ENCODE measurements at regions not wholly inside any gene's neighbourhood (a gene's known extent, or its start where the extent isn't known, plus 50 kb on each side); places are given as distances from the start of the nearest gene placed in this dataset.

DNA sequence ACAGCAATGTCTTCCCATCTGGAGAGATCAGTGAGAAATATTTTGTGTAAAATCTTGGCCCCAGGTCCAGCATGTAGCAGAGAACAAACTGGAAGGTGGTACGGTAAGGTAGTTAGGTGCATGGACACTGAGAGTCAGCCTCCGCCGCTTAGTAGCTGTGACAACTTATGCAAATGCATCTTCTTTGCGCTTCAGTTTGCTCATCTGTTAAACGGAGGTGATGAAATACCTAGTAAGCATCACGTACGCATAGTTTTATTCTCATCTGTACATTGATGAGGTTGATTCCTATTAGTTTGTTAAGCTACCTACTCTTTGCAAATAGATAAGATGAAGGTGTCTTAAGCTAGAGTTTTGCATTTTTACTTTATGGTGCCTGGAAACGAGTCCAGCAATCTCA lies 80.0 kb upstream of the MSX1 start:
- CTCF ChIA-PET: no interaction called here

DNA sequence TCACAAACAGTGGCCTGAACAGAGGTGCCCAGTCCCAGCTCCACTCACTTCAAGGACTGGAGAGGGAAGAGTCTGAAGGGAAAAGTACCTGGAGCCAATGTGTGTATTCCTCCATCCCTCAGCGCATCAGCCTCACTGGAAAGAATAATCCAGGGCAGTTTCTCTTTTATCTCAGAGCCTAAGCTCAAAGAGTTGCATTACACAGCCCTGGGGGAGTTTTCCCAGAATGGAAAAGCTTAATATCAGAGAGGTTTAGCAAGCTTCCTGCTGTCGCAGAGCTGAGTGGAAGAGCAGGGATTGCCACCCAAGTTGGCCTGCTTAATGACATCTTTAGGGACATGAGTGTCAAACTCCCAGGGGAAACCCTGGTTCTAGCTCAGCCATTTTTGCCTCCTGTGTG lies 80.4 kb upstream of the MSX1 start:
- no peaks in the 10 kb centered on the region for H3K27me3 ChIP-seq (ENCODE audit: insufficient read depth, low read depth)
- H4K20me1 ChIP-seq (ENCODE audit: insufficient read depth): no peaks in the 10 kb centered on the region

More for the DNA sequence above, 80.0 kb upstream of the MSX1 start:
- H3K9me2 ChIP-seq (ENCODE audit: insufficient read depth): no peaks in the 10 kb centered on the region
- H4K20me1 ChIP-seq (ENCODE audit: insufficient read depth): no peaks in the 10 kb centered on the region
- TF ChIP-seq EZH2 (IDR thresholded peaks at IDR 0.05; ENCODE audit: low read depth): no peak
- TF ChIP-seq, protein P1, sequence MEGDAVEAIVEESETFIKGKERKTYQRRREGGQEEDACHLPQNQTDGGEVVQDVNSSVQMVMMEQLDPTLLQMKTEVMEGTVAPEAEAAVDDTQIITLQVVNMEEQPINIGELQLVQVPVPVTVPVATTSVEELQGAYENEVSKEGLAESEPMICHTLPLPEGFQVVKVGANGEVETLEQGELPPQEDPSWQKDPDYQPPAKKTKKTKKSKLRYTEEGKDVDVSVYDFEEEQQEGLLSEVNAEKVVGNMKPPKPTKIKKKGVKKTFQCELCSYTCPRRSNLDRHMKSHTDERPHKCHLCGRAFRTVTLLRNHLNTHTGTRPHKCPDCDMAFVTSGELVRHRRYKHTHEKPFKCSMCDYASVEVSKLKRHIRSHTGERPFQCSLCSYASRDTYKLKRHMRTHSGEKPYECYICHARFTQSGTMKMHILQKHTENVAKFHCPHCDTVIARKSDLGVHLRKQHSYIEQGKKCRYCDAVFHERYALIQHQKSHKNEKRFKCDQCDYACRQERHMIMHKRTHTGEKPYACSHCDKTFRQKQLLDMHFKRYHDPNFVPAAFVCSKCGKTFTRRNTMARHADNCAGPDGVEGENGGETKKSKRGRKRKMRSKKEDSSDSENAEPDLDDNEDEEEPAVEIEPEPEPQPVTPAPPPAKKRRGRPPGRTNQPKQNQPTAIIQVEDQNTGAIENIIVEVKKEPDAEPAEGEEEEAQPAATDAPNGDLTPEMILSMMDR (conservative IDR thresholded peaks at IDR 0.05): no peak
- H3K4me3 ChIP-seq: no peak overlapping the region
- POLR2A ChIA-PET (ENCODE audit: unreplicated experiment): no interaction called here
- no peaks in the 10 kb centered on the region for H3K9me3 ChIP-seq (ENCODE audit: insufficient read depth, low read depth)
- DNase-seq: no peak
- H3F3A ChIP-seq (ENCODE audit: insufficient read depth, low read depth): no peaks in the 10 kb centered on the region
- intact Hi-C loops (cut with micrococcal nuclease; ENCODE audit: unreplicated experiment): no loop called here
- H3K27me3 ChIP-seq (ENCODE audit: insufficient read depth, low read depth): no peaks in the 10 kb centered on the region
- H3K27ac ChIP-seq: no peak overlapping the region
- no TSS peak for BruUV-seq (replicated peaks)
- H3K36me3 ChIP-seq (ENCODE audit: low read depth): no peaks in the 10 kb centered on the region
- H3K79me2 ChIP-seq (ENCODE audit: low read depth): no peaks in the 10 kb centered on the region
- H3K4me1 ChIP-seq (replicated peaks; ENCODE audit: insufficient read depth): peaks cover 9% of the 10 kb centered on the region; the same call in 1 of the 2 replicates
- H2AFZ ChIP-seq: no peak overlapping the region
- no peak overlapping the region for H3K4me2 ChIP-seq

DNA sequence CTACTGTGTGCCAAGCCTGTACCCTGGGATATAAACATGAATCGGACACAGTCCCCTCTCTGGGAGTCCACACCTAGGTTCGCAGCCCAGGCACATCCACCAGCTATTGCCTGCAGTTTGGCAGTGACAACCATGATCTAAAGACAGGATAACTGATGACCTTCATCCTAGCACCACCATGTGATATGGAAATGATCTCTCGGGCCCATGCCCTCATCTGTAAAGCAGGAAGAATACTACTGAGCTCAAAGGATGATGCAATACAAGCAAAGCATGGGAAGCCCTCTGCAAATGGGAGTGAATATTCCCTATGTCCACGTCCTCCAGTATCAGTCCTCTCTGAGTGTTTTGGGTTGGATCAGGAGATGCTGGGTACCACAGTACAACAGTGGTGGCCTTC lies 80.9 kb upstream of the MSX1 start:
- Histone ChIP-seq H4K20me1 (ENCODE audit: insufficient read depth) (no peaks in the 10 kb centered on the region), H3K27ac (no peak overlapping the region), H2AFZ (no peak overlapping the region), H3K36me3 (ENCODE audit: low read depth) (no peaks in the 10 kb centered on the region), H3K4me2 (no peak overlapping the region), H3K27me3 (ENCODE audit: insufficient read depth, low read depth) (no peaks in the 10 kb centered on the region), H3K4me1 (replicated peaks; ENCODE audit: insufficient read depth) (peaks cover 9% of the 10 kb centered on the region; the same call in 1 of the 2 replicates), H3K79me2 (ENCODE audit: low read depth) (no peaks in the 10 kb centered on the region), H3K9me3 (ENCODE audit: insufficient read depth, low read depth) (no peaks in the 10 kb centered on the region), H3F3A (ENCODE audit: insufficient read depth, low read depth) (no peaks in the 10 kb centered on the region), H3K4me3 (no peak overlapping the region), H3K9me2 (ENCODE audit: insufficient read depth) (no peaks in the 10 kb centered on the region)
- CTCF ChIA-PET: no interaction called here
- intact Hi-C loops (cut with micrococcal nuclease; ENCODE audit: unreplicated experiment): no loop called here
- POLR2A ChIA-PET (ENCODE audit: unreplicated experiment): no interaction called here
- DNase-seq: no peak
- no TSS peak for BruUV-seq (replicated peaks)
- TF ChIP-seq, protein P1 (conservative IDR thresholded peaks at IDR 0.05): no peak
- no peak for TF ChIP-seq EZH2 (IDR thresholded peaks at IDR 0.05; ENCODE audit: low read depth)

More for the DNA sequence above, 80.4 kb upstream of the MSX1 start:
- Histone ChIP-seq H3K9me2 (ENCODE audit: insufficient read depth) (no peaks in the 10 kb centered on the region), H3K4me3 (no peak overlapping the region), H3K4me1 (replicated peaks; ENCODE audit: insufficient read depth) (peaks cover 9% of the 10 kb centered on the region; the same call in 1 of the 2 replicates), H2AFZ (no peak overlapping the region), H3K79me2 (ENCODE audit: low read depth) (no peaks in the 10 kb centered on the region), H3K27ac (no peak overlapping the region), H3K4me2 (no peak overlapping the region), H3F3A (ENCODE audit: insufficient read depth, low read depth) (no peaks in the 10 kb centered on the region), H3K9me3 (ENCODE audit: insufficient read depth, low read depth) (no peaks in the 10 kb centered on the region), H3K36me3 (ENCODE audit: low read depth) (no peaks in the 10 kb centered on the region)
- TF ChIP-seq EZH2 (IDR thresholded peaks at IDR 0.05; ENCODE audit: low read depth): no peak
- TF ChIP-seq, protein P1 (conservative IDR thresholded peaks at IDR 0.05): no peak
- intact Hi-C loops (cut with micrococcal nuclease; ENCODE audit: unreplicated experiment): no loop called here
- CTCF ChIA-PET: no interaction called here
- POLR2A ChIA-PET (ENCODE audit: unreplicated experiment): no interaction called here
- no TSS peak for BruUV-seq (replicated peaks)
- DNase-seq: no peak

All from PC-9 (cell line).